GM21381 (cell line): ENCODE measurements at regions not wholly inside any gene's neighbourhood (a gene's known extent, or its start where the extent isn't known, plus 50 kb on each side); places are given as distances from the start of the nearest gene placed in this dataset.
"Not testable (repeated sequence)": the region's sequence is repeated elsewhere in the genome, so short reads cannot be mapped to it uniquely, and the experiment has no call there.

Experiments
- ATAC-seq: cut with Tn5 transposase; IDR thresholded peaks from one replicate; pipeline ENCODE4 v1.9.1; 2021; ENCODE audit warnings: mild to moderate bottlenecking, moderate library complexity; ENCODE audit not compliant: unreplicated experiment

DNA sequence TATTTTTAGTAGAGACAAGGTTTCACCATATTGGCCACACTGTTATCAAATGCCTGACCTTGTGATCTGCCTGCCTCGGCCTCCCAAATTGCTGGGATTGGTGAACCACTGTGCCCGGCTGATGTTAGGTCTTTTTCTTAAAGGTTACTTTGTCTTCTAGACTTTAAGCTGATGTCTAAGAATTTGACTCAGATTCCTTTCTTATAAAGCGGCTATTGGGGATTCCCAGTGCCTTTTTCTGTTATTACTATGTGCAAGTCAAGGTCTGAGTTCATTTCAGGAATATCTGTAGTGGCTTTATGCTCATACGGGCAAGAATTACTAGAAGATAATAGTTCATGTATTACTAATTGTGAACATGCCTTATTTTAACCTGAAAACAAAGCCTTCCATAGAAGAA is 102.8 kb downstream of the LAT start:
- not testable (repeated sequence) for ATAC-seq

DNA sequence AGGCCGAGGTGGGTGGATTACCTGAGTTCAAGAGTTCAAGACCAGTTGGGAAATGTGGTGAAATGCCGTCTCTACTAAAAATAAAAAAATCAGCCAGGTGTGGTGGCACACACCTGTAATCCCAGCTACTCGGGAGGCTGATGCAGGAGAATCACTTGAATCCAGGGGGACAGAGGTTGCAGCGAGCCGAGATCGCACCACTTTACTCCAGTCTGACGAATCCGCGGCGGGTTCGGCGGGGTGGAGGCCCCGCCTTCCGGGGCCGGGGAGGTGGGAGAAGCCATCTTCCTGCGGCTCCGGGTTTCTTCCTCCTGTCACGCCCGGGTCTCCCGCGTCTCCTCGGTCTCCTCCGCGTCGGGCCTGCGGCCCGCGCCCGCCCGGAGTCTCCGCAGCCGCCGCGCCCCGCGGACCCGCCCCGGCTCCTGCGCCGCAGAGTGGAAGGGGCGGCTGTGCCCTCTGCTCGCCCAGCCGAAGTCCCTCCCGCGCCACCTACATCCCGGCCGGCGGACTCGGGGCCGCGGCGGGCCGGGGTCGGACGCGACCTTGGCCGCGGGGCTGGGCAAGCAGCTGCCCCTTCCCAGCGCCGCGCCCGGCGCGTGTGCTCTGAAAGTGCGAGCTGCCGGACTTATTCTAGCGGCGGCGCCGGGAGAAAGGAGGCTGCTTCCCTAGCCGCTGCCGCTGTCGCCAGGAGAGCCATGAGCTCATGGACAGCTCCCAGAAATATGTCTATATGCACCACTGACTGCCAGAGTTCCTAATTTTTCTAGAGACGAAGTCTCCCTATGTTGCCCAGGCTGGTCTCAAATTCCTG is 97.2 kb downstream of the LAT start:
- not testable (repeated sequence) for ATAC-seq

DNA sequence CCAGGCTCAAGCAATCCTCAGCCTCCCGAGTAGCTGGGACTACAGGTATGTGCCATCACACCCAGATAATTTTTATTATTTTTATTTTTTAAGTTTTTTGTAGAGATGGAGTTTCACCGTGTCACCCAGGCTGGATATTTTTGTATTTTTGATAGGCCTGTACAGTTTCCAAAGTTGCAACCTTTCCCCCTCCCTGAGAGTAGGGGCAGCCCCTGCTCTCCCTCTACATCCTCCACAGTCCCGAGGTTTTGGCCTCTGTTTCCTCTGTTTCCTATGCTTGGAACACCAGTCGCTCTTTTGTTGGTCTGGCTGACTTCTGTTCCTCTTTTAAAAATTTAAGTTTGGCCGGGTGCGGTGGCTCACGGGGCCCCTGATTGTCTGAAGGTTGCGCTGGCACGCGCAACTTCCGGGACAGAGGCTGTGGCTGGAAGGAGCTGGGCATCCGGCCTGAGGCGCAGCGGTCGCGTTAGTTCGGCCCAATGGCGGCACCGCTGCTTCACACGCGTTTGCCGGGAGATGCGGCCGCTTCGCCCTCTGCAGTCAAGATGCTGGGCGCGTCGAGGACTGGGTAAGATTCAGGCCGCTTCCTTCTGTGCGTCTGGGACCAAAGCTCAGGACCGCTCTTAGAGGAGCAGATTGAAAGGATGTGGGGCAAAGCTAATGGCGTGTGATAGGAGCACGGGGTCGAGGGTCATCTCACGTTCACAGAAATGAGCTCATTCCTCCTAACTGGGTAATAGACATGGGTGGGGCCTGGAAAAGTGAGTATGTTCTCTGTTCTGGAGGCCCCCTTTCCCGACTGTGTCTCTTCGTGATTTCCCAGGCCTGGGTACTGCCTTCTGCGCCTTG is 89.9 kb downstream of the LAT start:
- ATAC-seq = peak; percentile 85

DNA sequence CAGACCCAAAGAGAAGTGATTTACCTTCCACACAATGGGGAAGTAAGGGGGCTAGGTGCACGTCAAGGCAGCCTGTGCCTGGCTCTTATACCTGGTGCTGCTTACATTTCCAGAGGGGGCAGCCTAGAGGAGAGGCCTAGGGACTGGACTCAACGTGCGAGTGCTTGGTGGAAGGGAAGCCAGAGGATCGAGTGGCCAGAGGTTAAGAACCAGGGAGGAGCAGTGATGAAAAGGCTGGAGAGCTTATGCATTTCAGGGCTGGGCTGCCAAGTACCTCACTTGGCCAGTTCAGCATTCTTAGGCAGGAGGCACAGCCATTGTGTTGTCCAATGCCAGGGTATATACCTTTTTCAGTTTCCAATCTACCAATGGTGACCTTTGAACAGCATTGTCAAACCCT is 77.4 kb downstream of the LAT start:
- ATAC-seq = not testable (repeated sequence)

DNA sequence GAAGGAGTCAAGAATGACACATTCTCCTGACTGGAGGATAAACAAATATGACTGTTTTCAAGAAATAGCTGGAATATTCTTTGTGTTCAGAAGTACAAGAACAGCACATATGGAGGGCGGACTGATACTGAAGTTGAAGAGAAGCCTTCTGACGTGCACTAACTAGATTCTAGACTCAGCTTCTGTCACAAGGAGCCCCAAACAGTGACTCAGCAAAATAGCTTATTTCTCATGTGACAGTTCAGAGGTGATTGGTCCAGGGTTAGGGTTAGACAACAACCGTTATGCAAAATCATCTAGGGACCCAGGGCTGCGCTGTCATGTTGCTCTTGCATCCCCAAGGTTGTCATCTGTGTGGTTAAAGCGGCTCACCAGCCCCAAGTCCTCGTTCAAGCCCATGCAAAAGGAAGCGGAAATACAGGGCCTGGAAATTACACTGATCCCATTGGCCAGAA is 76.6 kb downstream of the LAT start:
- not testable (repeated sequence) for ATAC-seq

DNA sequence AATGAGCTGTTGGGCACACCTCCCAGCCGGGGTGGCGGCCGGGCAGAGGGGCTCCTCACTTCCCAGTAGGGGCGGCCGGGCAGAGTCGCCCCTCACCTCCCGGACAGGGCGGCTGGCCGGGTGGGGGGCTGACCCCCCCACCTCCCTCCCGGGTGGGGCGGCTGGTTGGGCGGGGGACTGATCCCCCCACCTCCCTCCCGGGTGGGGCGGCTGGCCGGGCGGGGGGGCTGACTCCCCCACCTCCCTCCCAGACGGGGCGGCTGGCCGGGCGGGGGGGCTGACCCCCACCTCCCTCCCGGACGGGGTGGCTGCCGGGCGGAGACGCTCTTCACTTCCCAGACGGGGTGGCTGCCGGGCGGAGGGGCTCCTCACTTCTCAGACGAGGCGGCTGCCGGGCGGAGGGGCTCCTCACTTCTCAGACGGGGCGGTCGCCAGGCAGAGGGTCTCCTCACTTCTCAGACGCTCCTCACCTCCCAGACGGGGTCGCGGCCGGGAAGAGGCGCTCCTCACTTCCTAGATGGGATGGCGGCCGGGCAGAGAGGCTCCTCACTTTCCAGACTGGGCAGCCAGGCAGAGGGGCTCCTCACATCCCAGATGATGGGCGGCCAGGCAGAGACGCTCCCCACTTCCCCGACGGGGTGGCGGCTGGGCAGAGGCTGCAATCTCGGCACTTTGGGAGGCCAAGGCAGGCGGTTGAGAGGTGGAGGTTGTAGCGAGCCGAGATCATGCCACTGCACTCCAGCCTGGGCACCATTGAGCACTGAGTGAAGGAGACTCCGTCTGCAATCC is 75.4 kb downstream of the LAT start:
- ATAC-seq = not testable (repeated sequence)

DNA sequence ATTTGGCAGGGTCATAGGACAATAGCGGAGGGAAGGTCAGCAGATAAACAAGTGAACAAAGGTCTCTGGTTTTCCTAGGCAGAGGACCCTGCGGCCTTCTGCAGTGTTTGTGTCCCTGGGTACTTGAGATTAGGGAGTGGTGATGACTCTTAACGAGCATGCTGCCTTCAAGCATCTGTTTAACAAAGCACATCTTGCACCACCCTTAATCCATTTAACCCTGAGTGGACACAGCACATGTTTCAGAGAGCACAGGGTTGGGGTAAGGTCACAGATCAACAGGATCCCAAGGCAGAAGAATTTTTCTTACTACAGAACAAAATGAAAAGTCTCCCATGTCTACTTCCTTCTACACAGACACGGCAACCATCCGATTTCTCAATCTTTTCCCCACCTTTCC is 74.7 kb downstream of the LAT start:
- not testable (repeated sequence) for ATAC-seq
